H1 (cell line): ENCODE measurements at regions not wholly inside any gene's neighbourhood (a gene's known extent, or its start where the extent isn't known, plus 50 kb on each side); places are given as distances from the start of the nearest gene placed in this dataset.

Source experiments
- BACH1 ChIP-seq: IDR thresholded peaks from 2 replicates; pipeline ENCODE4 v1.6.1; 2012; ENCODE audit warnings: low read length, improper control_type of control experiment
- JUN ChIP-seq: IDR thresholded peaks from 2 replicates; pipeline ENCODE4 v1.6.1; 2011; ENCODE audit warnings: low read depth, mild to moderate bottlenecking, improper control_type of control experiment, low read length
- POLR2A ChIP-seq, 2 experiments: IDR thresholded peaks; 1 replicate in 1 of 2; 2 replicates in 1 of 2; pipeline ENCODE4 v1.6.1; 2011; ENCODE audit warnings: low read depth in 2 of 2, low read length in 2 of 2, mild to moderate bottlenecking in 2 of 2; ENCODE audit errors: control extremely low read depth in 1 of 2
- POLR2AphosphoS5 ChIP-seq: IDR thresholded peaks from 2 replicates; pipeline ENCODE4 v1.6.1; 2011; ENCODE audit warnings: low read depth, low read length
- RFX5 ChIP-seq: IDR thresholded peaks from 2 replicates; pipeline ENCODE4 v1.6.1; 2011; ENCODE audit warnings: low read depth, low read length, improper control_type of control experiment, borderline replicate concordance
- SP1 ChIP-seq: IDR thresholded peaks from 2 replicates; pipeline ENCODE4 v1.6.1; 2011; ENCODE audit warnings: low read depth, low read length
- SP2 ChIP-seq: IDR thresholded peaks from 2 replicates; pipeline ENCODE4 v1.6.1; 2012; ENCODE audit warnings: mild to moderate bottlenecking, low read length, inconsistent platforms
- SP4 ChIP-seq: IDR thresholded peaks from 2 replicates; pipeline ENCODE4 v1.6.1; 2012; ENCODE audit warnings: low read length, inconsistent platforms
- YY1 ChIP-seq: IDR thresholded peaks from 2 replicates; pipeline ENCODE4 v1.6.1; 2011; ENCODE audit warnings: low read depth, mild to moderate bottlenecking, low read length
- TF ChIP-seq, protein P1 (sequence below): IDR thresholded peaks from 2 replicates; pipeline ENCODE4 v1.6.1; 2012; ENCODE audit warnings: inconsistent platforms
- TF ChIP-seq, protein P2 (sequence below), 3 experiments: IDR thresholded peaks; 1 replicate in 2 of 3; 2 replicates in 1 of 3; pipeline versions ENCODE4 v1.5.1 to v1.6.1; 2011; ENCODE audit warnings: low read length in 3 of 3, mild to moderate bottlenecking in 3 of 3, inconsistent platforms in 2 of 3, low read depth in 1 of 3, moderate library complexity in 1 of 3; ENCODE audit not compliant: insufficient read depth in 1 of 3; ENCODE audit errors: control extremely low read depth in 1 of 3

DNA sequence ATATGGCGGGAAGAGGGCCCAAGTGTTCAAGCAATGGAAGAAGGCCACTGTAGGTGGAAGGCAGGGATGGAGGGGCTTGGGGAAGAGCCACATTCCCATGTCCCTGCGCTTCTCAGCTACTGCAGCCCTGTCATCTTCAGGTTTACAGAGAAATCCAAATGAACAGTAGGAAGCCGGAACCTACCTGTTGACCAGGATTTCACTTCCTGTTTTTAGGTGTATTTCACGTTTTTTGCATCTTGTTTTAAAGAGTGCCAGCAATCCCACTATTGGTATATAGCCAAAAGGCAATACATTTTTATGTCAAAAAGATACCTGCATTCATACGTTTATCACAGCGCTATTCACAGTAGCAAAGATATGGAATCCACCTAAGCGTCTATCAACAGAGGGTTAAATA lies 159.2 kb downstream of the SLC35B3 start:
- no peak for TF ChIP-seq POLR2AphosphoS5
- TF ChIP-seq BACH1, result no peak
- TF ChIP-seq, protein P1, sequence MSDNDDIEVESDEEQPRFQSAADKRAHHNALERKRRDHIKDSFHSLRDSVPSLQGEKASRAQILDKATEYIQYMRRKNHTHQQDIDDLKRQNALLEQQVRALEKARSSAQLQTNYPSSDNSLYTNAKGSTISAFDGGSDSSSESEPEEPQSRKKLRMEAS, result no peak
- TF ChIP-seq, protein P2, sequence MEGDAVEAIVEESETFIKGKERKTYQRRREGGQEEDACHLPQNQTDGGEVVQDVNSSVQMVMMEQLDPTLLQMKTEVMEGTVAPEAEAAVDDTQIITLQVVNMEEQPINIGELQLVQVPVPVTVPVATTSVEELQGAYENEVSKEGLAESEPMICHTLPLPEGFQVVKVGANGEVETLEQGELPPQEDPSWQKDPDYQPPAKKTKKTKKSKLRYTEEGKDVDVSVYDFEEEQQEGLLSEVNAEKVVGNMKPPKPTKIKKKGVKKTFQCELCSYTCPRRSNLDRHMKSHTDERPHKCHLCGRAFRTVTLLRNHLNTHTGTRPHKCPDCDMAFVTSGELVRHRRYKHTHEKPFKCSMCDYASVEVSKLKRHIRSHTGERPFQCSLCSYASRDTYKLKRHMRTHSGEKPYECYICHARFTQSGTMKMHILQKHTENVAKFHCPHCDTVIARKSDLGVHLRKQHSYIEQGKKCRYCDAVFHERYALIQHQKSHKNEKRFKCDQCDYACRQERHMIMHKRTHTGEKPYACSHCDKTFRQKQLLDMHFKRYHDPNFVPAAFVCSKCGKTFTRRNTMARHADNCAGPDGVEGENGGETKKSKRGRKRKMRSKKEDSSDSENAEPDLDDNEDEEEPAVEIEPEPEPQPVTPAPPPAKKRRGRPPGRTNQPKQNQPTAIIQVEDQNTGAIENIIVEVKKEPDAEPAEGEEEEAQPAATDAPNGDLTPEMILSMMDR (IDR thresholded peaks at IDR 0.05; ENCODE audit: control extremely low read depth in 1 of 3, insufficient read depth in 1 of 3, low read depth in 1 of 3, low read length in 3 of 3), result no peak
- TF ChIP-seq JUN, result no peak
- TF ChIP-seq SP1, result no peak
- TF ChIP-seq RFX5, result no peak
- TF ChIP-seq SP2, result no peak
- TF ChIP-seq SP4, result no peak
- TF ChIP-seq POLR2A (IDR thresholded peaks at IDR 0.05; ENCODE audit: control extremely low read depth in 1 of 2, low read depth in 2 of 2, low read length in 2 of 2), result no peak
- no peak for TF ChIP-seq YY1
